Vagina (tissue), 2 donors: ENCODE measurements at regions not wholly inside any gene's neighbourhood (a gene's known extent, or its start where the extent isn't known, plus 50 kb on each side); places are given as distances from the start of the nearest gene placed in this dataset.

Experiments
- POLR2A ChIP-seq, 2 donors: fragments of 450-650 bp; IDR thresholded peaks; one replicate each; pipeline ENCODE4 v1.6.1; 2017; ENCODE audit warnings: antibody characterized with exemption in 2 of 2, mild to moderate bottlenecking in 2 of 2, moderate library complexity in 2 of 2
- POLR2AphosphoS5 ChIP-seq, 2 donors: sonication (generic); formaldehyde crosslinking; IDR thresholded peaks; one replicate each; pipeline ENCODE4 v1.9.0; 2017; ENCODE audit warnings: antibody characterized with exemption in 2 of 2, mild to moderate bottlenecking in 2 of 2, low read depth in 1 of 2; ENCODE audit not compliant: insufficient read depth in 1 of 2

DNA sequence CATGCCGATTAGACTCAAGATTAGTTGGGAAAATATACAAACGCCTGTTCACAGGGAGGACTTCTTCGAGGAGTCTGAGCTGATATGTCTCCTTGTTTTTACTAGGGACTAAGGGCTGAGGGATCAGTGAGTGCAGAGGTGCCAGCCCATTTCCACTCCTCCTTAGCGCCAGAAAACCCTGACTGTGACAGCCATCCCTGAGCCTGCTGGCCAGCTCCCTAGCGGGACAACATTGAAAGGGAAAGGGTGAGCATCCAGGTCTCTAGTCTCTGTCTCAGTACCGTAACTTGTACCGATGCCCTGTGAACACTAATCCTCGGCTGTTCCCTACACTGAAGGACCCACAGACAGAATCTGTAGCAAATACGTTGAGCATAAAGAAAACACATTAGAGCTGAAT lies 243.4 kb downstream of the WNT5A start:
- no peak for TF ChIP-seq POLR2AphosphoS5 (IDR thresholded peaks at IDR 0.05; ENCODE audit: insufficient read depth in 1 of 2, low read depth in 1 of 2)
- TF ChIP-seq POLR2A (IDR thresholded peaks at IDR 0.05), result no peak
